ENCODE measurements at regions not wholly inside any gene's neighbourhood (a gene's known extent, or its start where the extent isn't known, plus 50 kb on each side); places are given as distances from the start of the nearest gene placed in this dataset.

DNA sequence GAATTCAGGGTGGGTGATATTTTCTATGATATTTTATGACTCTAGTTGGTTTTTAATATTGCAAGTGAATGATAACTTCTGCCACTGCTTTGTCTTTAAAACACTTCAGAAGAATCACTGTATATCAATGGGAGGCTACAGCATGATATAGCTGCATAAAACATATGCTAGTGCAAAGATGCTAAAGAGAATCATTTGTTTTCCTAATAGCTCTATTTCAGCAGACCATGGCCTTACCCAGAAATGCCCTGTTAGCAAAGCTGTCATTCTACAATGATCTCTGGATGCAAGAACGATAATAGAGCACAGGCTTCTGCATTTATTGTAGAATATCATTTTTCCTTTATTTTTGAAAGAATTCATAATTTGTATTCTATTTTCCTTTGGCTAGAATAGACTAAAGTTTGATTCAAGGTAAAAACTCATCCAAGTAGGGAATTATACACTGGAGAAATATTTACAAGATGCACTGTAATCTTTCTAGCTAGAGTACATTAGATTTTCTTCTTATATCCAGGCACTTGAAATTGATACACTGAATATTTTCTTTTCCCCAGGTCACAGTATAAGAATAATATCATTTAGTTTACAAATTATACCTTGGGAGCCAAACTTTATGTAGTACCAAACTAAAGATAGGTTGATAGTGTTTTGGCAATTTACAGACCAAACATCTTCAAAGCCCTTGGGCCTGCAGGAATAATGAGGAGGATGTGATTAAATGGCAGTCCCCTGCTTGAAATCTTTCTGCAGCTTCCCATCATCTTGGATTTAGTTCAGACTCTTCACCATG lies 252.6 kb upstream of the LINC00305 start:
- TF ChIP-seq, protein P1, sequence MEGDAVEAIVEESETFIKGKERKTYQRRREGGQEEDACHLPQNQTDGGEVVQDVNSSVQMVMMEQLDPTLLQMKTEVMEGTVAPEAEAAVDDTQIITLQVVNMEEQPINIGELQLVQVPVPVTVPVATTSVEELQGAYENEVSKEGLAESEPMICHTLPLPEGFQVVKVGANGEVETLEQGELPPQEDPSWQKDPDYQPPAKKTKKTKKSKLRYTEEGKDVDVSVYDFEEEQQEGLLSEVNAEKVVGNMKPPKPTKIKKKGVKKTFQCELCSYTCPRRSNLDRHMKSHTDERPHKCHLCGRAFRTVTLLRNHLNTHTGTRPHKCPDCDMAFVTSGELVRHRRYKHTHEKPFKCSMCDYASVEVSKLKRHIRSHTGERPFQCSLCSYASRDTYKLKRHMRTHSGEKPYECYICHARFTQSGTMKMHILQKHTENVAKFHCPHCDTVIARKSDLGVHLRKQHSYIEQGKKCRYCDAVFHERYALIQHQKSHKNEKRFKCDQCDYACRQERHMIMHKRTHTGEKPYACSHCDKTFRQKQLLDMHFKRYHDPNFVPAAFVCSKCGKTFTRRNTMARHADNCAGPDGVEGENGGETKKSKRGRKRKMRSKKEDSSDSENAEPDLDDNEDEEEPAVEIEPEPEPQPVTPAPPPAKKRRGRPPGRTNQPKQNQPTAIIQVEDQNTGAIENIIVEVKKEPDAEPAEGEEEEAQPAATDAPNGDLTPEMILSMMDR (IDR thresholded peaks at IDR 0.05; ENCODE audit: poor library complexity): no peak
- no peak for TF ChIP-seq EZH2phosphoT487 (IDR thresholded peaks at IDR 0.05; ENCODE audit: low read depth, severe bottlenecking, unreplicated experiment)

Measured in hepatocyte (in vitro differentiated cells).